ENCODE measurements at regions not wholly inside any gene's neighbourhood (a gene's known extent, or its start where the extent isn't known, plus 50 kb on each side); places are given as distances from the start of the nearest gene placed in this dataset.

DNA sequence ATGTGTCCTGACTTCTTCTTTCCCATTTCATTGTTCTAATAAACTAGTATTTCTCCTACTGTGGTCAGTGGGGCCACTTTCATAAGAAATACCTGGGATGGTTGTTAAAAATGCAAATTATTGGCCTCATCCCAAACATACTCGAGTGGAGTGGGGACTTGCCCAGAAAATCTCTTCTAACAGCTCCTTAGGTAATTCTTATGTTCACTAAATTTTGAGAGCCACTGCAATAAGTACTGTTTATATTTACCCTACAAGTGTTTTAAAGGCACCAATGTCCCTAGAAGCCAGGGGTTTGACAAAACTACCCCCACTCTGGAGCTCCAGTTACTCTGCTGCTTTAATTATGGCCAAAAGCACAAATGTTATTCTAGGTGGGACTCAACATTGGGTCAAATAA is 70.0 kb upstream of the ACP3 start:
- TF ChIP-seq CTCF (IDR thresholded peaks at IDR 0.05; ENCODE audit: extremely low read depth, insufficient read depth, missing control alignments) = no peak
- in situ Hi-C loops (cut with MboI; ENCODE audit: low pct_unique_long_range_greater_than_20kb, low sequenced_read_pairs, unreplicated experiment) = no loop called here

DNA sequence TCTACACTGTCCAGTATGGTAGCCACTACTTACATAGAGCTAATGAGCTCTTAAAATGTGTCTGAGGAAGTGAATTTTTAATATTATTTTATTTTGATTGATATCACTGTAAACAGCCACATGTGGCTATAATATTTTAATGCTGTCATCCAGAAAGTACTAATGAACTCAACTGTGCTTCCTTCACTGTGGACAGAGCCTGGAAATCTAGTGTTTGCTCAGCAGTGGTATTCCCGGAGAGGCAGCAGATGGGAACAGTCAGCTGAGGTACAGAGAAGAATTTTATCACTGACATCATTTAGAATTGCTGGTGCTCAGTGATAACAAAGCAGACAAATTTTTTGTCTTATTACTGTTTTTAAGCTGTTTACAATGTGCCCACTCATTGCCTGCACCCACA is 68.7 kb upstream of the ACP3 start:
- DNase-seq (ENCODE audit: low spot score) = no peak
- no peak for TF ChIP-seq CTCF (IDR thresholded peaks at IDR 0.05; ENCODE audit: extremely low read depth, insufficient read depth, missing control alignments)
- in situ Hi-C loops (cut with MboI; ENCODE audit: low pct_unique_long_range_greater_than_20kb, low sequenced_read_pairs, unreplicated experiment) = no loop called here

More for the DNA sequence above, 70.0 kb upstream of the ACP3 start:
- DNase-seq (ENCODE audit: low spot score) = no peak

DNA sequence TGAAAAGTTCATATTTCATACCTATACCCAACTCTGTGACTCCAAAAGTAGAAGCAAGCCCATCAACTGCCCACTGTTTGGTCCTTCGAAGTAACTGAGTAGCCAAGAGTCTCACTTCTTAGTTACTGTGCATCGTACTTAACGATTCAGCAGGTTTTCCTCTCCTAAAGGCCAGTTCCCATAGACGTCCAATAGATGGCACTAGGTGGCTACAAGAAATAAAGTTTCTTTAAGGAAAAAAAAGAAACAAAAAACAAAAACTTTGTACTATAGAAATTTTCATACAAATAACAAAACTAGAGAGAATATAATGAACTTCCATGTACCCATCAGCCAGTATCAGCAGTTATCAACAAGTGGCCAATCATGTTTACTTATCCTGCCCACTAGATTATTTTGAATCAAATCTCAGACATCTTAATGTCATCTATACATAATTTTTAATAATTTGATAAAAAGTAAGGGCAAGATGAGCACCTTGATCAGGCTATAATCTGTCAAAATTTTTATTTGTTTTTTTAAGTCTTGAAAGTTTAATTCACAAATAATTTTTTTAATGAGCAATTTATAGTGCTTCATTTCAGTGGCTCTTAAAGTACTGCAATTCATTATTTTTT is 63.8 kb upstream of the ACP3 start:
- DNase-seq (ENCODE audit: low spot score) = peak; percentile 36

GRCh38 chr3:132254076-132254755 is 63.0 kb upstream of the ACP3 start:
- in situ Hi-C loops (cut with MboI; ENCODE audit: low pct_unique_long_range_greater_than_20kb, low sequenced_read_pairs, unreplicated experiment) = loop anchor here (10.0 kb wide), 1 partner anchor 91 kb away; no protein-coding TSS in a partner anchor
- DNase-seq (ENCODE audit: low spot score) = no peak
- TF ChIP-seq CTCF (IDR thresholded peaks at IDR 0.05; ENCODE audit: extremely low read depth, insufficient read depth, missing control alignments) = no peak

More for the DNA sequence above, 63.8 kb upstream of the ACP3 start:
- in situ Hi-C loops (cut with MboI; ENCODE audit: low pct_unique_long_range_greater_than_20kb, low sequenced_read_pairs, unreplicated experiment) = loop anchor here (10.0 kb wide), 1 partner anchor 91 kb away; no protein-coding TSS in a partner anchor
- TF ChIP-seq CTCF (IDR thresholded peaks at IDR 0.05; ENCODE audit: extremely low read depth, insufficient read depth, missing control alignments) = peak; percentile 73

DNA sequence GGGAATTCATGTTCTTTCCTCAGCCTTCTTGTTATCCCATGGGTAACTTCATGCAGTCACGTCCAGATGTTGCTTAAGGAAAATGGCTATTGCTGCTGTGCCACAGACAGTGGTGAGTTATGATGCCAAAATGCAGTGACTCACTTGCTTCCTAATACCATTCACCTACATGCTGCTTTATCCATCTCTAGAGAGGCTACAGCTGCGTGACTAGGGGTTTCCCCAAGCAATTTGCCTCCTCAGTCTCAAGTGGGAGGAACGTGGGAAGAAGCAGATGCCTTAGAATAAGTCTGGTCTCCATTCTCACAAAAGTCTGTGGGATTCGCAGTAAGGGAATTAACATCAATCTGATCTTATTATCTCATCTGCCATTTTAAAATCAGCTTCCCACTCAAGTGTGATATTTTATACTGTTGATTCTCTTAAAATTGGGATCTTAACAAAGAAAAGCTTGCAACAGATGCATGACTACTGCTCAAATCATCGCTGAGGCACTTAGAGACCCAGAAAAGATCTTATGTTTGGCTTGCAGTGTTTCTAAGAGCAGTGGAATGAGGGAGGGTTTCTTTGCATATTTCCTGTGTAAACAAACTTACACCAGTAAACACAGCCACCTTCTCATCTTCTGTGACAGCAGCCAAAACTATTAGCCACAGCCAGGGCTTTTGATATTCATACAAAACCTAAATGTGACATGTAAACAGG is 62.0 kb upstream of the ACP3 start:
- TF ChIP-seq CTCF (IDR thresholded peaks at IDR 0.05; ENCODE audit: extremely low read depth, insufficient read depth, missing control alignments) = no peak
- no peak for DNase-seq (ENCODE audit: low spot score)
- in situ Hi-C loops (cut with MboI; ENCODE audit: low pct_unique_long_range_greater_than_20kb, low sequenced_read_pairs, unreplicated experiment) = loop anchor here (10.0 kb wide), 1 partner anchor 90 kb away; no protein-coding TSS in a partner anchor

- in situ Hi-C loops (cut with MboI; ENCODE audit: low pct_unique_long_range_greater_than_20kb, low sequenced_read_pairs, unreplicated experiment) = loop anchor here (10.0 kb wide), 1 partner anchor 88 kb away; no protein-coding TSS in a partner anchor
- no peak for DNase-seq (ENCODE audit: low spot score)
- TF ChIP-seq CTCF (IDR thresholded peaks at IDR 0.05; ENCODE audit: extremely low read depth, insufficient read depth, missing control alignments) = no peak
These were observed 60.2 kb upstream of the ACP3 start for GRCh38 chr3:132256989-132257388.
